DOHH2 (cell line): ENCODE measurements at regions not wholly inside any gene's neighbourhood (a gene's known extent, or its start where the extent isn't known, plus 50 kb on each side); places are given as distances from the start of the nearest gene placed in this dataset.

Experiments used
- EZH2phosphoT487 ChIP-seq: fragments of 200-600 bp; sonication (generic); IDR thresholded peaks from 2 replicates; pipeline ENCODE4 v1.6.1; 2017; ENCODE audit warnings: borderline replicate concordance, mild to moderate bottlenecking, antibody characterized with exemption, low read length, moderate library complexity, mixed read lengths
- TF ChIP-seq, protein P1 (sequence below): fragments of 200-600 bp; sonication (generic); IDR thresholded peaks from one replicate; pipeline ENCODE4 v1.5.1; 2014; ENCODE audit warnings: antibody characterized with exemption, mild to moderate bottlenecking, low read depth, low read length; ENCODE audit not compliant: poor library complexity, severe bottlenecking

GRCh38 chr12:75938189-75938588 is 93.4 kb downstream of the PHLDA1 start:
- TF ChIP-seq, protein P1, sequence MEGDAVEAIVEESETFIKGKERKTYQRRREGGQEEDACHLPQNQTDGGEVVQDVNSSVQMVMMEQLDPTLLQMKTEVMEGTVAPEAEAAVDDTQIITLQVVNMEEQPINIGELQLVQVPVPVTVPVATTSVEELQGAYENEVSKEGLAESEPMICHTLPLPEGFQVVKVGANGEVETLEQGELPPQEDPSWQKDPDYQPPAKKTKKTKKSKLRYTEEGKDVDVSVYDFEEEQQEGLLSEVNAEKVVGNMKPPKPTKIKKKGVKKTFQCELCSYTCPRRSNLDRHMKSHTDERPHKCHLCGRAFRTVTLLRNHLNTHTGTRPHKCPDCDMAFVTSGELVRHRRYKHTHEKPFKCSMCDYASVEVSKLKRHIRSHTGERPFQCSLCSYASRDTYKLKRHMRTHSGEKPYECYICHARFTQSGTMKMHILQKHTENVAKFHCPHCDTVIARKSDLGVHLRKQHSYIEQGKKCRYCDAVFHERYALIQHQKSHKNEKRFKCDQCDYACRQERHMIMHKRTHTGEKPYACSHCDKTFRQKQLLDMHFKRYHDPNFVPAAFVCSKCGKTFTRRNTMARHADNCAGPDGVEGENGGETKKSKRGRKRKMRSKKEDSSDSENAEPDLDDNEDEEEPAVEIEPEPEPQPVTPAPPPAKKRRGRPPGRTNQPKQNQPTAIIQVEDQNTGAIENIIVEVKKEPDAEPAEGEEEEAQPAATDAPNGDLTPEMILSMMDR, result no peak
- no peak for TF ChIP-seq EZH2phosphoT487
